ENCODE measurements at regions not wholly inside any gene's neighbourhood (a gene's known extent, or its start where the extent isn't known, plus 50 kb on each side); places are given as distances from the start of the nearest gene placed in this dataset.

DNA sequence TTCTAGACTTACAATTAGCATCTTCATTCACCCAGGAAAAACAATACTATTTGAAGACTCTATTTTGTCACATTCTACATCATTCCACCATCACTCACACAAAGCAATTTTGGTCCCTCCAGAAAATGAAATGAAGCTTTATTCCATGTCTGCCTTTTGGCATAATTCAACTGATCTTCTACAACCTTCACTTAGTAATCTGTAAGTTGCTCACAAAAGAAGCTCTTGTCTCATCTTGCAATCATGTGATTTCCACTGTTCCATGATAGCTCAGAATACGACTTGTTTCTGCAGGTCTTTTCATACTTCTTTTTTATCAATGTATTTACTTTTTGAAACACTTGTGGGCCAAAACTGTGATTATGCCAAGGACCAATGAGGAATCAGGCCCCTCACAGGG is 261.9 kb upstream of the NR4A3 start:
- no peak for DNase-seq

DNA sequence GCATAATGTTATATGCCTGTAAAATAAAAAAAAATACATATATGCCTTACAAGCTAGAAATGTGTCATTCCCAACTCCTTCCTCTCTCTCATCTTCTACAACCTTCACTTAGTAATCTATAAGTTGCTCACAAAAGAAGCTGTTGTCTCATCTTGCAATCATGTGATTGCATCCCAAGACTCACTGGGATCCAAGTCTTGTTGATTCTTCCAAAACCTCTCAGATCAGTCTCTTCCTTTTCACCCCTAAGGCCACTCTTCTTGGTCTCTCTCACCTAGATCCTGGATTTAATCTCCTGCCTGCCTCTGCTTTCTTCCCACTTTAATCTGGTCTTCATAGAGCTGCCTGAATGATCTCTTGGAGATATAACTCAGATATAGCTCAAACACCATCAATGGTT is 261.1 kb upstream of the NR4A3 start:
- DNase-seq: no peak

DNA sequence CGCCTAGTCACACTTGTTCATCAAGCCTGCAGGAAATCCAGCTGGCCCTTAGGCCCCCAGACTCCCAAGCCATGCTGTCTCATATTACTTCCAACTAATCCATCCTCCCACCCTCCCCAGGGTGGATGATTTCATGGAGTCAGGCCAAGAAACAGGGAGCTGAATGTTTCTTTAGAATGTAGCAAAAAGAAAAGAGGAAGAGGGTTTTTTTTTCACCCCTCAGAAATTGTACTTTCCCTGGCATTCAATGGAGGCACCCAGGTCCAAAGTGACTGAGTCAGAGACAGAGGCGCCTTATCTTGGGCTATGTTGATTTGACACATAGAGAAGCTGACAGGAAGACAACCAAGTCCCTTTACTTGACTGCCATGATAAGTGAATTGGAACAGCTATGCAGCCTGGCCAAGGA is 260.2 kb upstream of the NR4A3 start:
- no peak for DNase-seq

DNA sequence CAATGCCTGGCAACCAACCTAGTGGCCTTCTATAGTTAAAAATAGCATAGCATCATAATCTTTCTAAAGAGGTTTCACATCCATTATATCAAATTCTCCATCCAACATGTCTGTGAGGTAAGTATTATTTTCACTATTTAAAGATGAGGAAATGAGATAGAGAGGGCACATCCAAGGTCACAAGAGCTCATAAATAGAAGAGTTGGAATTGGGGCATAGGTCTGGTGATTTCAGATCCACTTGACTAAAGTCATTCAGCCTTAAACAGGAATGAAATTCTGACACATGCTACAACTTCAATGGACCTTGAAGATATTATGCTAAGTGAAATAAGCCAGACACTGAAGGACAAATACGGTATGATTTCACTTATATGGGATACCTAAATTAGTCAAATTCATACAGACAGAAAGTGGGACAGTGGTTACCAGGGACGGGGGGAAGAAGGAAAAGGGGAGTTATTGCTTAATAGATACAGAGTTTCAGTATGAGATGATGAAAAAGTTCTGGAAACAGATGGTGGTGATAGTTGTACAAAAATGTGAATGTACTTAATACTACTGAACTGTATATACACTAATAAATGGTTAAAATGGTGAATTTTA is 259.6 kb upstream of the NR4A3 start:
- no peak for DNase-seq

DNA sequence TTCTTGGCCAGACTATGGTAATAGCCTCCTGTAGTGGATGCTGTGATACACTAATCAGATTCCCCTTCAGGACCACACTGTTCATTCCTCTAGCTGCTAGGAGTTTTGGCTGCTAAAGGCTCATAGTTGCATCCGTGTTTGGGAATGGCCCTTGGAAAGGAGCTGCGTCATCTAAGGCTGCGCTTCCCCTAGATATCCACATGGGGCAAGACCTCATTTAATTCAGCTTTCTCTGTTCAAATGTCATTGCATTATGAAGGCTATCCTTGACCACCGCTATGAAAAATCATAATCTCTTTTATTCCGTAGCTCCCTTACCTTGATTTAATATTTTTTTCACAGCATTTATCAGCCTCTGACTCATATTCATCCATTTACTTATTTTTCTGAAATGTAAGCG is 258.3 kb upstream of the NR4A3 start:
- DNase-seq: no peak

DNA sequence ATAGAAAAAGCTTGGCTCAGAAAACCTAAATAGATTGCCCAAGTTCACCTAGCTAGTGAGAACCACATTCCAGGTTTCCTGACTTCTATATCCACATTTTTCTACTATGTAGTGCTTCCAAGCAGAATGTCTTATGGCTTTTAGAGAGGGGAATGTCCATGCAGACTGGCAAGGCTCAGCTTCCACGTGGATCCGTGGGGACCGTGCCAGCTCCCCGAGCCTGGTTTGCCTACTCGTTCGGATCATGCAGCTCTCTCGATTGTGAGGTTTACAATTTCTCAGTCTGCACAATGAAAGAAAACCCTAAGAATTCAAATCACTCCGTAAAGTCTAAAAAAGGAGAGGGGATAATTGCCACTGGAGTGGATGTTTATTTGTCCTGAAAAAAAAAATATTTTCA is 256.5 kb upstream of the NR4A3 start:
- no peak for DNase-seq

DNA sequence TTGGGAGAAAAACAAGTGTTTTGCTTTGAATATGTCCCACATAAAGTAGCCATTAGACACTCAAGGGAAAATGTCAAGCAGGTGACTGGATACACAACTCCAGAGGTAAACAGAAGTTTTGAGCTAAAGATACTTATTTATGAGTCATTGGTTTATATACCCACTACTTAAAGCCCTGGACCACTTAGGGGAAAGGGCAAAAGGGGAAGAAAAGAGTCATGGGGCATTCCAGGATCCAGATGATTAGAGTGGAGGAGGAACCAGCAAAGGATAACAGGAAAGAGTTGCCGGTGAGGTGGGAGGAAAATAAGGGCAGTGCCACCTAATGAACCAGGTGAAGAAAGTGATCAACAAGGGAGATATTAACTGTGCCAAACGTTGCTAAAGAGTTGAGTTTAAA is 254.2 kb upstream of the NR4A3 start:
- no peak for DNase-seq

DNA sequence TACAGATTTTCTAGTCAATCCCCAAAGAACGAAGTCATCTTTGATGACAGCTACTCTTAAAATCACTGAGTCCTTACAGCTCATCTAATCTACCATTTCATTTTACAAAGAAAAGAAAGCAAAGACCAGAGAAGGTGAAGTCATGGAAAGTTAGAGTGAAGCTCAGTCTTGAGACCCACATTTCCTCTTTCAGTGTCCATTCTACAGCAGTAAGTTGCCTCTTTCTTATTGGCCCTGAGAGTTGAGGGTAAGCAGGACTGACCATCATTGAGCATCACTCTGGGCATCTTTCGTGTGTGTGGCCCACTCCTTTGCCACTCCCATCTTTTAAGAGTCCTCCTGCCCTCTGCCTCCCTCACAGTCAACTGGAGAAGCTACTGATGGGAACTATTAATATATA is 251.8 kb upstream of the NR4A3 start:
- DNase-seq: no peak

DNA sequence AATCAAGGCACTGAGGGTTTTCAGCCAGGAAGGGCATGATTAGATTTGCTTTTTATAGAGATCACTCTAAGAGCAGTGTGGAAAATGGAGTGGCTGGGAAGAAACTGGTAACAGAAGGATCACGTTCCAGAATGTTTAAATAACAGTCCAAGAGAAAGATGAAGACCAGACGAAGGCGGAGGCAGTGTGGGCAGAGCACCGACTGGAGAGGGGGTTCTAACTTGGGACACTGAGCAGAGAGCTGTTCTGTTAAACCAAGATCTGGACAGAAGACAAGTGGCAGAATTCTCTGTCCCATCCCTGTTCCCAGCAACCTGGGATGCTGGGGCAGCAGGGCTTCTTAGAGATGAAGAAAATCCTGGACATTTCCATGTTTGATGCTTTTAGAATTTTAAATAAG is 249.1 kb upstream of the NR4A3 start:
- no peak for DNase-seq

DNA sequence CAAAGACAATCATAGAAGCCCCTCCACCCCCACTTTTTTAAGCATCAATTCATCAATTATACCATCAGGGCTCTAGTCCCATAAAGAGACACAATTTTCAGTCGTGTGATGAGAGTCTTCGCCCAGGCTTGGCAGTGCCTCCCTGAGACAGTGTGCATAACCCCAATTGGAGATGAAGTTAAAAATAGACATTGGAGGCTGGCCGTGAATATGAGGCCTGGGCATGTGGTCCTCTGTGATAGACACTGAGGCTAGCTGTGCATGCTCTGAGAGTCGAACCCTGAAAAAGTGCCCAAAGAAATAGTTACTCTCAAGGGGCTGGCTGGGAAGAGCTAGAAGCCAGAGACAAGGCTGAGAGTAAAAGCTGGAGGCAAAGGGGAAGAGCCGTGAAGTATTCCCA is 248.6 kb upstream of the NR4A3 start:
- no peak for DNase-seq

DNA sequence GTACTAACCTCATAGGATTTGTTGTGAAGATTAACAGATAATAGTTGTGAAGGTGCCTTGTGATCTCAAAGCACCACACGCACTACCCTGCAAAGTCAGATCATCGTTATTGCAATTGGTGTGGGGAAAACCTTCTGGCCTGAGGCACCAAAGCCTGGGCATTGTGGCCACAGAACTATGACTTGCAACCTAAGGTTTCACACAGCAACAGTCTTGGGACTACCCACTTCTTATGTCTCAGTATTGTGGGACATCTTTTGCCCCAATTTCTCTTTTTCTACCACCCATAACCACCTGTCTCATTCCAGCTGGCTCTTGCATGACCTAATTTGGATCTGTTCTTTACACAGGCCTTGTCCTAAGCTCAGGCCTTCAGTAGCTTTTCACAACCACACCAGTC is 247.8 kb upstream of the NR4A3 start:
- no peak for DNase-seq

DNA sequence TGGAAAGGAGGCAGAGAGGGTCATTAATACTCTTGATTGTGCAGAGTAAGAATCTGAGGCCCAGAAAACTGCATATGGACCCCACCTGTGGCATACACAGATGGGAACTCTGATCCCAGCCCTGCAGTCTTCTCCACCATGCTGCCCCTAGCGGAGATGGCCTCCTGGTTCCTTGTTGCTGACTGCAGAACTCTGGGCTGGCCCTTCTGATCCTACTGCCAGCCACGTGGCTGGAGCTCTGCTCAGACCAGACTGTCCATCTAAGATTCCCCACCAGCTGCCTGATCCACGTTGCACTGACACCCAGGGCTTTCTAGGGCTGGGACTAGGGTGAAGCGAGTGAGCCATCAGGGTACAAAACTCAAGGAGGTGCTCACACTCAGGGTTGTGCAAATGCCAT is 245.7 kb upstream of the NR4A3 start:
- no peak for DNase-seq

DNA sequence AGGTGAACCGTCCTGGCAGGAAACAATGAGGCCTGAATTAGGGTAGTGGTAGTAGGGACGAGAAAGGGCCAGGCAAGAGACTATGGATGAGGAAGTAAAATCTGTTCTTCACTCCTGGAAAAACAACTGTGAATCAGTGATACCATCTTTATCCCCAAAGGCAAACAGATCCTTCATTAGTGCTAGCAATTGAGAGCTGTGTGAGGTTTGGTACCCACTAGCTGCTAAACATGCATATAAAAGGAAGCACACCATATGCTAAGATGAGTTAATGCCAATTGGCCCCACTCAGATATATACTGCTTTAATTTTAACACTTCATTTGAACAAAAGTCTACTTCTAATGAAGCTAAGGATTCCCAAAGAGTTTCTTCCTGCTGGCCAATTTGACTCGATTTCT is 244.8 kb upstream of the NR4A3 start:
- no peak for DNase-seq

DNA sequence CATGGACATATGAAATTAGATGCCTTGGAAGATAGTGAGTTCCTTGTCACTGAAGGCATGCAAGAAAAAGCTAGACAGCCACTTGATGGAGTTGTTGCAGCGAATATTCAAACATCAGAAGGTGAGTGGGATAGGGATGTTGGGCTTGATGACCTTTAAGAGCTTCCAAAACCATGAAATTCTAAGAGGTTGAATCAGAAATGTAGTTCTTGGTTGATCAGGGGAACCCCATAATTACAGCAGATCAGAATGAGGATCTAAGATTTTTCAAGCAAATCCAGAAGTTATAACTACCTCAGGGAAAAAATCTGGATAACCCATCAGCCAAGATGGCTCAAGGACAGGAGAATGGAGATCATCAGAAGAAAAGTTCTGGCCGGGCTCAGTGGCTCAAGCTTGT is 244.3 kb upstream of the NR4A3 start:
- DNase-seq: no peak

DNA sequence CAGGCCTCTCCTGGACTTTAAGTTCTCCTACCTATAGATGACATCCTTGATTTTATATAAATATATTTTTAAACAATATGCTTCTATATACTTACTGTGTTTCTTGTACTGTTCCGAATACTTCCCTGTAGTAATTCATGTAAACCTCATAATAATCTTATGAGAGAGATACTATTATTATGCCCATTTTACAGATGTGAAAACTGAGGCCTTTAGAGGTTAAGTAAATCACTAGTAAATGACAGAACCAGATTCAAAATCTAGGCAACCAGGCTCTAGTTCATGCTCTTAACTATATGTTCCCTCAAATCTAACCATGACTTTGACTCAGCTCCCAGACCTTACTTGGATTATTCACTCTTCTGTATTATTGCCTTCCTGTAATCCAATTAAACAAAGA is 243.0 kb upstream of the NR4A3 start:
- DNase-seq: no peak

DNA sequence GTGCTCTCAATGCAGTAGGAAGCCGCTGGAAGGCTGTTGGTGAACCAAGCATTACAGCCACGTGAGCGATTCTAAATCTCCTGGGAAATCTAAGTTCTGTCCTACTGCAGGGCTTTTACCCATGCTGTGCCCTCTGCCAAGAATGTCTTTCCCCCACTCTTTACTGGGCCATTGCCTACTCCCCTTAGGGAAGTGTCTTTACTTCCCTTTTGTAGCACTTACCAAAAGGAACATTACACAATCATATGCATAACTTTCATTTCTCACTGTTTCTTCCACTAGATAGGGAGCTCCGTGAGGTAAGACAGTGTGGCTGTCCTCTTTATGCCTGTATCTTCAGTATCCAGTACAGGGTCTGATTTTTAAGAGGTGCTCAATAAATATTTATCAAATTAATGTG is 241.7 kb upstream of the NR4A3 start:
- no peak for DNase-seq

DNA sequence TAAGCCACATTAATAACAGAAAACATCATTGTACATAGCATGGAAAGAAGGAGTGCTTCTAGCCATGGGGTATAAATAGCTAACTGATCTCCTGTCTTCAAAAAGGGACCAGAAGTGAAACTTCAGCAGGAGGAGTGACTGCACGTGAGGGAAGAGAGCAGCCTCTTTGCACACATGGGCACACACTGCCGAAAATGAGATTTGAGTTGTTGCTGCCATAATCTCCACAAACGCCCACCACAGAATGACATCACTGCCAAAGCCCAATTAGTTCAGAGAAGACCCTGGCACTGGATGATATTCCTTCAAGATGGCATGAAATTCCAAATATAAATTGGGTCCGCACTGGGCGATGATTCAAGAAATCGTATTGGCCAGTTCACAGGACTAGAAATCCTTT is 238.9 kb upstream of the NR4A3 start:
- DNase-seq: no peak

DNA sequence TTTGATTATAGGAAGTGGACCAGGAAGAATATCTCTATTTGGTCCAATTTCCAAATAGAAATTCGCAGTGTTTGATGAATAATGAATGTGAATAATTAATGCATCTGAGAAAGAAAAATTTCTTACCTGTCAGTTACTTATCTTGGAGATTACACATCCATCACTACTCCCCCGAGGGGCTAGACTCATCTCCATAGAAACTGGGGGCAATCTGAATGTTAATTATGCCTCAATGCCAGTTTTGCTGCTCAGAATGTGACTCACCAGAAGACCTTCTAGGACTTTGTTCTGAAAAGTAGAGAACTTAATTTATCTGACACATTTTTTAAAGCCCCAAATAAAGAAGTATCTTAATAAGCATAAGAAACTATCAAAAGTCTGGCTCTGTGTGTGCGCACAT is 233.4 kb upstream of the NR4A3 start:
- no peak for DNase-seq

DNA sequence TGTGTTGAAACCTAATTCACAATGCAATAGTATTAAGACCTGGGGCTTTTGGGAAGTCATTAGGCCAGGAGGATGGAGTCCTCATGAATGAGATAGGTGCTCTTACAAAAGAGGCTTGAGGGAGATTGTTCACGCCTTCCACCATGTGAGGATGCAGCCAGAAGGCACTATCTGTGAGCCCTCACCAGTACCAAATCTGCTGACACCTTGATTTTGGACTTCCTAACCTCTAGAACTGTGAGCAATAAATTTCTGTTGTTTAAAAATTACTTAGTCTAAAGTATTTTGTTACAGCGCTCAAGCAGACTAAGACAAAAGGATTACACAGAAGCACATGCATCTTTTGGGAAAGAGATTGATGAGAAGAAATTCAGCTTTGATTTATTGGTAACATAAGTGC is 232.9 kb upstream of the NR4A3 start:
- DNase-seq: no peak

DNA sequence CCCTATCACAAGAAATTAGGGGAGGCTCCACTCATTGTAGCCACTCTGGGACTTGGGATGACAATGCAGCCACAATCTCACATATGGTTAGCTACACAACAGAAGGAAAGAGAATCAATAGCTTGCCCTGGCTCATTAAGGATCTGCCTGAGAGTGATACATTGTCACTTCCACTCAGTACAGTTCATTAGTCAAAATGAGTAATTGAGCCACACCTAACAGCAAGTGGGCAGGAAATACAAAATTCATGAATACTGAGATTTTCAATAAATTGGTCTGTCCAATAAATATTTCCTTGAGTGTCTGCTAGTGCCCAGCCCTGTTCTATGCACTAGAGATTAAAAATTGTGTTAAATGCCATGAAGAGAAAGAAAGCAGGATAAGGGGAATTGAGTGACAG is 231.3 kb upstream of the NR4A3 start:
- DNase-seq: no peak

DNA sequence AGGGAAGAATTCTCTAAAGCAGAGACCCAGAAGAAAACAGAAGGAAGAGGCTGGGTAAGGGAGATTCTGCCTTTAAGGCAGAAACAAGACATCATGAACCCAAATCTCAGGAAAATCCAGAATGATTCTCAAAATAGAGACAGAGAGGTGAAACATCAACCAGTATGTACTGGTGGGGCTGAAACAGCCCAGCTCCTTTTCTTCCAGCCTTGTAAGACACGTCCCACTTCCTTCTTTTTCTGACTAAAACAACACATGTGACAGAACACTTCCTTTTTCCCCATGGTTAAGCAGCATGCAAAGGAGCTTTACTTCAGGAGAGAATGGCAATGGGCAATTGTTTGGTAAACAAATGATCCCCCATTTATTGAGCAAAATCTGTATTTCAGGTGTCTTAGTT is 230.8 kb upstream of the NR4A3 start:
- no peak for DNase-seq

DNA sequence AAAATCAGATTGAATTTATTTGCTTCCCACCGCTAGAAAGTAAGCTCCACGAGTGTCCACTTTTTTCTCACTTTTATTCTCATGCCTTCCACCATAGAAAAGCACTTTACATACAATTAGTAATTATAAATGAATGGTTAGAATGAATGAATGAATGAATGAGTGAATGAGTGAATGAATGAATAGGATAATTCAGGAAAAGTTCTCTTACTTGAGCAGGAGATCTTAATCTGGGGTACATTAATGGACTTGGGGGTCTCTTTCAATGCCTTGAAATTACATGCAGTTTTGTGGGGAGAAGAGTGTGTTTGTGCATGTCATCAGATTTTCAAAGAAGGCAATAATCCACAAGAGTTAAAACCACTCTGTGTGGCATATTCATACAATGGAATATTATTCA is 229.9 kb upstream of the NR4A3 start:
- no peak for DNase-seq

DNA sequence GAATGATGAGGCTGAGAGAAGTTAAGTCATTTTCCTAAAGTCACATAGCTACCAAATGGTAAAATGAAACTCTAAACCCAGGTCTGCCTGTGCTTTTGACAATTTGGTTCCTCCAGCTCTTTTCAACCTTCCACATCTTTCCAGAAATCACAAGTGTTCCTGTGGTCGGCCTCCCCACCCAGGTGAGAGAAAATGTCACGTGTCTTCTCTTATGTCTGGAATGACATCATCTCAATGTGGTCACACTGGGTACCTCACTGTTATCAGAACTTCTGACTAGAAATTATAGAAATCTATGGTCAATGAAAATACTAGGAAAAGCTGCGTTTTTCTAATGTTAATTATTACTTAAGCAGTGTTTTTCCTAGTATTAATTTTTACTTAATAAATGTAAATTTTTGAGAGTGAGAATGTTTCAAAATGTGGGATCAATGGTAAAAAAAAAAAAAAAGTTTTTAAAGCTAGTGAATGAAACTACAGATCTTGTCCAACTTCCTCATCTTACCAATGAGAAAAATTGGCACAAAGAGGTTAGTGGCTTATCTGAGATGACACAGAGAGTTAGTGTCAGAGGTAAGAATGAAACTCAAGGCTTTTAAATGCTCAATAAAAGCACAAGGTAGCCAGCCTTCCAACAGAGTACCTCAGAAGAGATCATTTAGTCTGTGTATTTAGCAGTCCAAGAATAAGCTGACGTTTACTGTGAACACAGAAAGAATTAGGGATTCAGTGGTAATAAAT is 228.7 kb upstream of the NR4A3 start:
- no peak for DNase-seq

DNA sequence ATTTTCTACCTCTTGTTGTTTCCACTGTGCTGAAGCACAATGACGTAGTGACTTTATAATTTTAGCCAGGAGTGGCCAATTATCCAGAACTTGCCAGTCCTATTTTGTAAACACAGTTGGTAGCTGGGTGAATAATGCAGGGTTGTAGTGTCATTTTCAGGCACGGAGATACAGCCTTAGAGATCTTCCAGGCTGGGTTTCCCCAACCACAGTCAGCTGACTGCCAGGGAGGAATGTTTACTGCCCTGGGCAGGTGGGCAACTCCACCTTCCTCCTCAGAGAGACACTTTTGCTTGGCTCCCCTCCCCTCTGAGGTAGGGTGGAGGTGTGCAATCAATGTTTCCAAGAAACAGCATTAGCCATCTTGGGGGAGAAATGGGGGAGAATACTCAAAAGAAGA is 228.1 kb upstream of the NR4A3 start:
- no peak for DNase-seq

DNA sequence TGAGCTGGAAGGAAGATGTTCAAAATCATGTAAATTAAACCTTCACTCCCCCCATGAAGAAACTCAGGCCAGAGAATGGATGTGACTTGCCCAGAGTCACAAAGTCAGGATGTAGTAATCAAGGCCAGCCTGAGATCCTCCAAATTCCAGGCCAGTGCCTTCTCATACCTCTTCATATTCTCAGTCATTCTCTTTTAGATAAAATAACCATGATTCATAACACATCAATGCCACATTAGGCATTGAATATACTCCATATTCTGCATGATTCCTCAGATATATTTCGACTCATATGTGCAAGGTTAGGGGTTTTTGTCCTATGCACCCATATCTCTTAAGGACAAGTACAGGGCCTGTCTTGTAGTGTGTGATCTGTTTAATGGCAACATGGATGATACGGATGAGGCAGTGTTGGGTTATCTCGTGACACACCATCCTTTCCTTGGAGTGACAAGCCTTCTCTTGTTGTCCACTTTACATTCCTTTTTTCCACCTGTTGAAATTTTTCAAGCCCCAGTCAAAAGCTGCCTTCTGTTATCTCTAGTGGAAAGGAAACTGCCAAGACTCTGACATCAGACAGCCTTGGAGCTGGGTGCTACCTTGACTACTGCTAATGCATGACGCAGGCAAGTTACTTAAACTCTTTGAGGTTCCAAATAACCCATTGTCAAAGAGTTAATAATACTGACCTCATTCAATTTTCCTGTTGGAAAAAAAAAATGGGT is 227.5 kb upstream of the NR4A3 start:
- no peak for DNase-seq
